Stomach (tissue), 4 donors: ENCODE measurements at regions not wholly inside any gene's neighbourhood (a gene's known extent, or its start where the extent isn't known, plus 50 kb on each side); places are given as distances from the start of the nearest gene placed in this dataset.

Experiments
- CTCF ChIP-seq, 7 experiments: fragments of 450-650 bp in 4 of 7; fragments of 200-600 bp in 3 of 7; sonication (generic) in 3 of 7; IDR thresholded peaks; one replicate each; pipeline ENCODE4 v1.5.1; 2016 to 2019; ENCODE audit warnings: antibody characterized with exemption in 7 of 7, control low read depth in 2 of 7, mild to moderate bottlenecking in 1 of 7
- POLR2A ChIP-seq, 4 donors: fragments of 450-650 bp; IDR thresholded peaks; one replicate each; pipeline ENCODE4 v1.6.1; 2016; ENCODE audit warnings: antibody characterized with exemption in 4 of 4, control low read depth in 2 of 4, mild to moderate bottlenecking in 1 of 4, moderate library complexity in 1 of 4

- TF ChIP-seq CTCF (IDR thresholded peaks at IDR 0.05) (no peak), POLR2A (IDR thresholded peaks at IDR 0.05) (no peak)
These were observed 154.4 kb downstream of the EFNB2 start for GRCh38 chr13:106381091-106381490.
